ENCODE measurements at regions not wholly inside any gene's neighbourhood (a gene's known extent, or its start where the extent isn't known, plus 50 kb on each side); places are given as distances from the start of the nearest gene placed in this dataset.

GRCh38 chr2:133654949-133655348, 86.7 kb upstream of the NCKAP5 start:
- H3K27me3 ChIP-seq (ENCODE audit: insufficient read depth, low read length) = no peaks in the 10 kb centered on the region
- H3K27ac Mint-ChIP-seq = no peak overlapping the region
- no peaks in the 10 kb centered on the region for H3K79me1 ChIP-seq (ENCODE audit: insufficient read depth, low read depth, low read length, poor library complexity, severe bottlenecking)
- peaks cover 13% of the 10 kb centered on the region in 2 experiments for H3K4me1 Mint-ChIP-seq
- no peaks in the 10 kb centered on the region for H3K4me1 ChIP-seq (ENCODE audit: insufficient read depth, low read length)
- DNase-seq = no peak
- peaks cover 0 to 8% of the 10 kb centered on the region in 2 experiments; a peak in 2 of 5 replicates for H3K9me3 Mint-ChIP-seq
- no peak overlapping the region for H2BK5ac ChIP-seq (ENCODE audit: insufficient read length, low read length)
- H4K8ac ChIP-seq (replicated peaks; ENCODE audit: insufficient read length, low read depth, low read length) = no peak overlapping the region
- H2BK12ac ChIP-seq (ENCODE audit: insufficient read length, low read depth, low read length) = no peak overlapping the region
- H3K9me3 ChIP-seq (ENCODE audit: control insufficient read depth, low read depth, low read length) = no peaks in the 10 kb centered on the region
- no peak for TF ChIP-seq CTCF (conservative IDR thresholded peaks at IDR 0.05)
- no peak overlapping the region for H3K18ac ChIP-seq (ENCODE audit: insufficient read length, low read depth, low read length)
- no peak overlapping the region for H4K91ac ChIP-seq (ENCODE audit: insufficient read length, low read depth, low read length)
- no peaks in the 10 kb centered on the region; the same call in 1 of the 2 replicates for H3K27me3 Mint-ChIP-seq (ENCODE audit: low read depth)
- H3K4me2 ChIP-seq (ENCODE audit: insufficient read depth, insufficient read length, low read length) = no peak overlapping the region
- no peaks in the 10 kb centered on the region for H3K36me3 Mint-ChIP-seq (ENCODE audit: insufficient read depth in 1 of 3, low read depth in 3 of 3)
- H2BK15ac ChIP-seq (ENCODE audit: low read depth, low read length) = no peak overlapping the region
- H3K56ac ChIP-seq (ENCODE audit: insufficient read length, low read depth, low read length) = no peak overlapping the region
- no peak overlapping the region for H3K4me3 Mint-ChIP-seq
- no peak overlapping the region for H3K4ac ChIP-seq (ENCODE audit: low read depth, low read length)
- H3K14ac ChIP-seq (ENCODE audit: insufficient read depth, low read length) = no peak overlapping the region
- no peak overlapping the region for H3K27ac ChIP-seq (ENCODE audit: insufficient read length, low read depth, low read length)
- H2BK20ac ChIP-seq (ENCODE audit: low read depth, low read length, poor library complexity, severe bottlenecking) = no peak overlapping the region
- no peak overlapping the region for H2AFZ ChIP-seq (ENCODE audit: low read length)
- H3K23me2 ChIP-seq (ENCODE audit: insufficient read length, low read depth, low read length, poor library complexity, severe bottlenecking) = no peaks in the 10 kb centered on the region
- no peak overlapping the region for H3T11ph ChIP-seq (ENCODE audit: low read length)
- H3K9ac ChIP-seq (ENCODE audit: extremely low read depth, insufficient read length, low read length) = no peak overlapping the region
- H4K5ac ChIP-seq (ENCODE audit: insufficient read length, low read depth, low read length) = no peak overlapping the region
- no peaks in the 10 kb centered on the region for H4K20me1 ChIP-seq (ENCODE audit: control insufficient read depth, insufficient read depth, insufficient read length)
- no peak overlapping the region for H2BK120ac ChIP-seq (ENCODE audit: low read depth, low read length, poor library complexity, severe bottlenecking)
- H3K79me2 ChIP-seq (ENCODE audit: insufficient read depth, low read length) = no peaks in the 10 kb centered on the region
- H3K23ac ChIP-seq (ENCODE audit: insufficient read length, low read depth, low read length) = no peak overlapping the region
- H2AK5ac ChIP-seq (ENCODE audit: insufficient read length, low read length) = no peak overlapping the region
